Activated T-cell treated with anti-CD3 and anti-CD28 coated beads, Interleukin-2, amount 50 U/mL, for 4 hours (primary cell): ENCODE measurements at regions not wholly inside any gene's neighbourhood (a gene's known extent, or its start where the extent isn't known, plus 50 kb on each side); places are given as distances from the start of the nearest gene placed in this dataset.
"Not testable (repeated sequence)": the region's sequence is repeated elsewhere in the genome, so short reads cannot be mapped to it uniquely, and the experiment has no call there.

Source experiments
- ATAC-seq, 2 donors: fragments of 200-7000 bp; cut with Tn5 transposase; one replicate each; pipeline ENCODE4 v1.10.0; 2021
- DNase-seq: peaks from one replicate; pipeline ENCODE4 v3.0.0-alpha.2; 2020
- H3K27me3 Mint-ChIP-seq: one replicate; pipeline ENCODE4 v1.8.0; 2021; ENCODE audit warnings: low read depth, mixed read lengths
- H3K36me3 Mint-ChIP-seq: one replicate; pipeline ENCODE4 v1.8.0; 2022; ENCODE audit warnings: mixed read lengths; ENCODE audit not compliant: insufficient read depth
- H3K4me1 Mint-ChIP-seq: one replicate; pipeline ENCODE4 v1.8.0; 2021; ENCODE audit warnings: low read depth, mixed read lengths
- H3K4me3 Mint-ChIP-seq: one replicate; pipeline ENCODE4 v1.8.0; 2021; ENCODE audit warnings: mild to moderate bottlenecking, moderate library complexity, mixed read lengths
- H3K9me3 Mint-ChIP-seq: one replicate; pipeline ENCODE4 v1.8.0; 2021; ENCODE audit warnings: mixed read lengths

DNA sequence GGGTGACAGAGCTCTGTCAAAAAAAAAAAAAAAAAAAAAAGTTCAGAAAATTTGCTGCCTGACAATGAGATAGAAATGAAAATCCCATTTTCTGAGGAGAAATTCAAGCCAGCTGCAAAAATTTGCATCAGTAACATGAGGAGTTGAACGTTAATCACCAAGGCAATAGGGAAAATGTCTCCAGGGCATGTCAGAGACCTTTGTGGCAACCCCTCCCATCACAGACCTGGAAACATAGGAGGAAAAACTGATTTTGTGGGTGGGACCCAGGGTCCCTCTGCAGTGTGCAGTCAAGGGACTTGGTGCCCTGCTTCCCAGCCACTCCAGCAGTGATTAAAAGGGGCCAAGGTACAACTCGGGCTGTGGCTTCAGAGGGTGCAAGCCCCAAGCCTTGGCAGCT is 615.4 kb downstream of the RWDD3 start:
- no peaks in the 10 kb centered on the region for H3K36me3 Mint-ChIP-seq
- H3K9me3 Mint-ChIP-seq = peaks cover 3% of the 10 kb centered on the region
- no peak for DNase-seq
- H3K27me3 Mint-ChIP-seq = no peaks in the 10 kb centered on the region
- no peak for ATAC-seq
- no peak overlapping the region for H3K4me3 Mint-ChIP-seq
- no peaks in the 10 kb centered on the region for H3K4me1 Mint-ChIP-seq

GRCh38 chr1:95850165-95850649 is 616.2 kb downstream of the RWDD3 start:
- Mint-ChIP-seq H3K4me3 (no peak overlapping the region), H3K4me1 (no peaks in the 10 kb centered on the region), H3K9me3 (peaks cover 3% of the 10 kb centered on the region), H3K36me3 (no peaks in the 10 kb centered on the region), H3K27me3 (no peaks in the 10 kb centered on the region)
- no peak for ATAC-seq
- no peak for DNase-seq

- no peaks in the 10 kb centered on the region for H3K36me3 Mint-ChIP-seq
- no peak for ATAC-seq
- no peak overlapping the region for H3K4me3 Mint-ChIP-seq
- H3K4me1 Mint-ChIP-seq = no peaks in the 10 kb centered on the region
- no peaks in the 10 kb centered on the region for H3K27me3 Mint-ChIP-seq
- DNase-seq = no peak
- H3K9me3 Mint-ChIP-seq = peaks cover 3% of the 10 kb centered on the region
Observed at GRCh38 chr1:95850763-95851162, 616.8 kb downstream of the RWDD3 start.

- Mint-ChIP-seq H3K4me3 (no peak overlapping the region), H3K36me3 (no peaks in the 10 kb centered on the region), H3K4me1 (no peaks in the 10 kb centered on the region), H3K9me3 (peaks cover 3% of the 10 kb centered on the region), H3K27me3 (no peaks in the 10 kb centered on the region)
- DNase-seq (no peak), ATAC-seq (no peak)
Observed at GRCh38 chr1:95852483-95853070, 618.6 kb downstream of the RWDD3 start.

GRCh38 chr1:95854457-95854856 is 620.4 kb downstream of the RWDD3 start:
- no peaks in the 10 kb centered on the region for H3K9me3 Mint-ChIP-seq
- no peaks in the 10 kb centered on the region for H3K4me1 Mint-ChIP-seq
- DNase-seq = no peak
- no peaks in the 10 kb centered on the region for H3K36me3 Mint-ChIP-seq
- no peak overlapping the region for H3K4me3 Mint-ChIP-seq
- no peak for ATAC-seq
- H3K27me3 Mint-ChIP-seq = no peaks in the 10 kb centered on the region

GRCh38 chr1:95863086-95863485 is 629.1 kb downstream of the RWDD3 start:
- Mint-ChIP-seq H3K4me1 (no peaks in the 10 kb centered on the region), H3K4me3 (no peak overlapping the region), H3K9me3 (peaks cover 5% of the 10 kb centered on the region), H3K36me3 (no peaks in the 10 kb centered on the region), H3K27me3 (no peaks in the 10 kb centered on the region)
- DNase-seq = no peak
- ATAC-seq = no peak

- DNase-seq = no peak
- Mint-ChIP-seq H3K4me3 (no peak overlapping the region), H3K36me3 (no peaks in the 10 kb centered on the region), H3K9me3 (peaks cover 4% of the 10 kb centered on the region), H3K27me3 (no peaks in the 10 kb centered on the region), H3K4me1 (no peaks in the 10 kb centered on the region)
- ATAC-seq = no peak
Observed at GRCh38 chr1:95865769-95866168, 631.8 kb downstream of the RWDD3 start.

- peaks cover 16% of the 10 kb centered on the region for H3K9me3 Mint-ChIP-seq
- no peaks in the 10 kb centered on the region for H3K36me3 Mint-ChIP-seq
- H3K27me3 Mint-ChIP-seq = no peaks in the 10 kb centered on the region
- H3K4me1 Mint-ChIP-seq = no peaks in the 10 kb centered on the region
- no peak for DNase-seq
- no peak for ATAC-seq
- no peak overlapping the region for H3K4me3 Mint-ChIP-seq
Observed at GRCh38 chr1:95876276-95876675, 642.3 kb downstream of the RWDD3 start.

DNA sequence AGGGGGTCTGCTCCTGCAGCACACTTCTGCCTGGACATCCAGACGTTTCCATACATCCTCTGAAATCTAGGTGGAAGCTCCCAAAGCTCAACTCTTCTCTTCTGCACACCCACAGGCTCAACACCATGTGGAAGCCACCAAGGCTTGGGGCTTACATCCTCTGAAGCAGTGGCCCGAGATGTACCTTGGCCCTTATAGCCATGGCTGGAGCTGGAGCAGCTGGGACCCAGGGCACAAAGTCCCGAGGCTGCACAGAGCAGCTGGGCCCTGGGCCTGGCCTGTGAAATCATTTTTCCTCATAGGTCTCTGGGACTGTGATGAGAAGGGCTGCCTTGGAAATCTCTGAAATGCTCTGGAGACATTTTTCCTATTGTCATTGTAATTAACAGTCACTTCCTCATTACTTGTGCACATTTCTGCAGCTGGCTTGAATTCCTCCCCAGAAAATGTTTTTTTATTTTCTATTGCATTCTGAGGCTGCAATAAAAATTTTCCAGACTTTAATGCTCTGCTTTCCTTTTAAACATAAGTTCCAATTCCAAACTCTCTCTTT is 645.6 kb downstream of the RWDD3 start:
- no peaks in the 10 kb centered on the region for H3K27me3 Mint-ChIP-seq
- no peaks in the 10 kb centered on the region for H3K36me3 Mint-ChIP-seq
- ATAC-seq = no peak
- H3K4me1 Mint-ChIP-seq = no peaks in the 10 kb centered on the region
- no peak for DNase-seq
- peaks cover 16% of the 10 kb centered on the region for H3K9me3 Mint-ChIP-seq
- no peak overlapping the region for H3K4me3 Mint-ChIP-seq

- no peaks in the 10 kb centered on the region for H3K36me3 Mint-ChIP-seq
- DNase-seq = no peak
- H3K4me3 Mint-ChIP-seq = no peak overlapping the region
- ATAC-seq = no peak
- no peaks in the 10 kb centered on the region for H3K4me1 Mint-ChIP-seq
- H3K9me3 Mint-ChIP-seq = peaks cover 8% of the 10 kb centered on the region
- H3K27me3 Mint-ChIP-seq = no peaks in the 10 kb centered on the region
Observed at GRCh38 chr1:95888941-95889390, 655.0 kb downstream of the RWDD3 start.

- Mint-ChIP-seq H3K4me3 (no peak overlapping the region), H3K9me3 (peaks cover 8% of the 10 kb centered on the region), H3K27me3 (no peaks in the 10 kb centered on the region), H3K36me3 (no peaks in the 10 kb centered on the region), H3K4me1 (no peaks in the 10 kb centered on the region)
- ATAC-seq = no peak
- no peak for DNase-seq
Observed at GRCh38 chr1:95889400-95889799, 655.4 kb downstream of the RWDD3 start.

- Mint-ChIP-seq H3K36me3 (no peaks in the 10 kb centered on the region), H3K9me3 (peaks cover 11% of the 10 kb centered on the region), H3K4me1 (no peaks in the 10 kb centered on the region), H3K27me3 (no peaks in the 10 kb centered on the region), H3K4me3 (no peak overlapping the region)
- DNase-seq (no peak), ATAC-seq (no peak)
Observed at GRCh38 chr1:95893921-95894320, 659.9 kb downstream of the RWDD3 start.

DNA sequence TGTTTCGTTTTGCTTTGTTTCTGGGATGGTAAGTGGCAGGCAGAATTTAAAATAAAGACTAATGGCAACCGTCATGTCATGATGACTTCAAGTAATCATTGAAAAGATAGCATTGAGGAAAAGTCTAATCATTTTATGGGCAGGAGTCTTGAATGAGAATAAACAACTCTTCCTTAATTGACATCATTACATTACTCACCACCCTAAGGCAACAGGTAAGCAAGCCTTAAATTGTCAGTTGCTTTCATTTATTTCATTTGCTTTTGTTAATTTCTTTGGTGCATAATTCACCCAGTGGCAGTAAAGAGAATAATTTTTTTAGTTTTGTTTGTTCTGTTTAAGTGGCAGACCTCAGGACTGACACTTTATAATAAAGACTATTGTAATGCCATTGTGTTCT is 669.0 kb downstream of the RWDD3 start:
- Mint-ChIP-seq H3K4me3 (no peak overlapping the region), H3K4me1 (no peaks in the 10 kb centered on the region), H3K27me3 (no peaks in the 10 kb centered on the region), H3K9me3 (peaks cover 23% of the 10 kb centered on the region), H3K36me3 (no peaks in the 10 kb centered on the region)
- ATAC-seq = no peak
- no peak for DNase-seq

DNA sequence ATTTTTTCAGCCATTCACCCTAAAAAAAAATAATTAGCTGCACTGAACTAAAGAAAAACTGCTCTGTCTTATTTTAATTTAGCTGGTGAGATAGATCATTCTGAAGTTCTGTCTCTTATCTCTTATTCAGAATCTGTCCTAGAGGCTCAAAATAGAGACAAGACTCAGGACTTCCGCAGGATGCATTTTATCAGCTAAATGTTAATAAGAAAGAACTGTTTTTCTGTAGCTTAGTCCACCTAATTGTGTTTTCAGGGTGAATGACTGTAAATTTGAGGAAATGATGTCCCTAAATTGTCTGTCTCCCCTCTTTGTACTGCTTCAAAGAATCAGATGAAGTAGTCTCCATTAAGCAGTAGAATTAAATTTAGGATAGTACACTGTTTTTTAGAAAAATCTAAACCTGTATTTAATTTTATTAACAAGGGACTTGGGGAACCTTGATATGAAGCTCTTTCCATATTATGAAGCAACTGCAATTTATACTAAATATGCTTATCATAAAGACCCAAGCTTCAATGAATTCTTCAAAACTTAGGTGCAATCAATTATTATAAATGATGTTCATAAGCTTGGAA is 671.9 kb downstream of the RWDD3 start:
- ATAC-seq (no peak), DNase-seq (no peak)
- no peaks in the 10 kb centered on the region for H3K36me3 Mint-ChIP-seq
- H3K9me3 Mint-ChIP-seq = peaks cover 33% of the 10 kb centered on the region
- no peak overlapping the region for H3K4me3 Mint-ChIP-seq
- H3K27me3 Mint-ChIP-seq = no peaks in the 10 kb centered on the region
- no peaks in the 10 kb centered on the region for H3K4me1 Mint-ChIP-seq

- not testable (repeated sequence) for H3K4me1 Mint-ChIP-seq, H3K4me3 Mint-ChIP-seq, H3K36me3 Mint-ChIP-seq, H3K27me3 Mint-ChIP-seq, ATAC-seq, DNase-seq
- H3K9me3 Mint-ChIP-seq = peaks cover 43% of the 10 kb centered on the region
Observed at GRCh38 chr1:95911739-95912138, 677.7 kb downstream of the RWDD3 start.
